A673 (cell line): ENCODE measurements at regions not wholly inside any gene's neighbourhood (a gene's known extent, or its start where the extent isn't known, plus 50 kb on each side); places are given as distances from the start of the nearest gene placed in this dataset.

Source experiments
- BruUV-seq: library from RNA; stranded (reverse); fragments of 400-500 nt; replicated peaks from 2 replicates; lab custom pipeline; 2021; lab: Mats Ljungman, UMichigan
- CTCF ChIA-PET: fragments of 300-600 bp; sonication (Branson Sonifier 250); formaldehyde crosslinking; loops from one replicate; lab custom pipeline; 2022; ENCODE audit warnings: antibody characterized with exemption; lab: Charles Lee
- POLR2A ChIA-PET: fragments of 300-600 bp; sonication (Branson Sonifier 250); formaldehyde crosslinking; loops from one replicate; lab custom pipeline; 2022; ENCODE audit warnings: antibody characterized with exemption; ENCODE audit not compliant: low non-redundant PET; lab: Charles Lee
- DNase-seq: peaks from one replicate; pipeline ENCODE4 v3.0.0-alpha.2; 2015; ENCODE audit warnings: low spot score
- H3K27ac ChIP-seq: fragments of 200-600 bp; sonication (generic); 2 replicates; pipeline ENCODE4 v1.5.1; 2016; ENCODE audit warnings: mixed run types, low read depth, mild to moderate bottlenecking, mixed read lengths, antibody characterized with exemption, low read length; ENCODE audit not compliant: poor library complexity, severe bottlenecking
- H3K27me3 ChIP-seq: fragments of 200-600 bp; sonication (generic); replicated peaks from 2 replicates; pipeline ENCODE4 v1.6.1; 2017; ENCODE audit warnings: mixed run types, low read depth, mild to moderate bottlenecking, mixed read lengths, antibody characterized with exemption, low read length; ENCODE audit not compliant: insufficient read depth, poor library complexity
- H3K36me3 ChIP-seq: fragments of 200-600 bp; sonication (generic); 2 replicates; pipeline ENCODE4 v1.6.1; 2016; ENCODE audit warnings: mixed run types, mild to moderate bottlenecking, mixed read lengths, antibody characterized with exemption, low read length; ENCODE audit not compliant: insufficient read depth, poor library complexity, severe bottlenecking
- H3K4me1 ChIP-seq: fragments of 200-600 bp; sonication (generic); 2 replicates; pipeline ENCODE4 v1.6.1; 2017; ENCODE audit warnings: mixed run types, mild to moderate bottlenecking, mixed read lengths, antibody characterized with exemption, low read length; ENCODE audit not compliant: insufficient read depth, poor library complexity, severe bottlenecking
- H3K4me3 ChIP-seq: fragments of 200-600 bp; sonication (generic); 2 replicates; pipeline ENCODE4 v1.5.1; 2016; ENCODE audit warnings: low read depth, mixed run types, mild to moderate bottlenecking, mixed read lengths, low read length; ENCODE audit not compliant: poor library complexity, severe bottlenecking
- H3K9me3 ChIP-seq: fragments of 200-600 bp; sonication (generic); 2 replicates; pipeline ENCODE4 v1.6.1; 2016; ENCODE audit warnings: mixed run types, low read depth, mild to moderate bottlenecking, mixed read lengths, antibody characterized with exemption, low read length; ENCODE audit not compliant: poor library complexity, severe bottlenecking
- EZH2 ChIP-seq: fragments of 200-600 bp; sonication (generic); IDR thresholded peaks from 2 replicates; pipeline ENCODE4 v1.6.1; 2017; ENCODE audit warnings: borderline replicate concordance, low read depth, mild to moderate bottlenecking, mixed read lengths, antibody characterized with exemption, low read length; ENCODE audit not compliant: poor library complexity, severe bottlenecking
- intact Hi-C: fragments of 100-400 bp; cut with micrococcal nuclease; formaldehyde crosslinking; loops from one replicate; pipeline ENCODE4 v1.10.0; 2022; ENCODE audit not compliant: unreplicated experiment
- TF ChIP-seq, protein P1 (sequence below): fragments of 300-800, 200-600 bp; sonication (generic); conservative IDR thresholded peaks from 2 replicates; pipeline ENCODE4 v1.5.1; 2017; ENCODE audit warnings: low read depth, mild to moderate bottlenecking, antibody characterized with exemption, low read length, moderate library complexity, mixed read lengths

GRCh38 chr4:81526706-81527105 is 55.0 kb upstream of the RASGEF1B start:
- H3K4me3 ChIP-seq, result no peak overlapping the region
- no TSS peak for BruUV-seq
- CTCF ChIA-PET, result no interaction called here

DNA sequence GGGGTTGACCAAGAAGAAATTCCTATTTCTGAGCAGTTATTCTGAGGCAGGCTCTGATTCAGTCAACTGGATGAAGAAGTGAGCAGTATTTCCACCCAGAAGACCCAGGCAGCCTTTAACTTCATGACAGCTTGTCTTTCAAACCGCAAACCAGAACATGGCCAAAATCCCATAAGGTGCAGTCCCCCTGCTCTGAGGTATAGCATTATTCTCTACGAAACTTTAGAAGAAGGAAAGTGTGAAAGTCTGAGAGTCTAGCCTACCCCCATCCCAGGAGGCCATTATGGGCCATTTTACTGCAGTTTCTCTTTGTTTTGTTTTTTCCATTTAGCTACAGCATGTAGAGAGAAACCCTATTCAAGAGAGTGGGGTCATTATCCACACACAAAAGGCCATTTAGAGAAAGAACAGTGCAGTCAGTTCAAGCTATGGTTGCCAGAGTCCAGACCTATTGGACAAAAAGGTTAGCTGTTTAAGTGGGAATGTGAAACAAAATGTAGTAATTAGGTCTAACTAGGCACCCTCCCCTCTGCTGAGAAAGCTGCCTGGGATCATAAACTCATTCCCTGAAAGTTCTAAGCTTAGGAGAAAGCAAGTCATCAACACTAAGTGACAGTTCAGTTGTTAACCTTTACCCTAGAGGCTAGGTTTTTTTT is 52.1 kb upstream of the RASGEF1B start:
- intact Hi-C loops, result no loop called here
- Histone ChIP-seq H3K9me3 (no peaks in the 10 kb centered on the region), H3K4me3 (no peak overlapping the region), H3K27ac (no peak overlapping the region), H3K27me3 (no peaks in the 10 kb centered on the region), H3K36me3 (no peaks in the 10 kb centered on the region), H3K4me1 (no peaks in the 10 kb centered on the region)
- TF ChIP-seq, protein P1, sequence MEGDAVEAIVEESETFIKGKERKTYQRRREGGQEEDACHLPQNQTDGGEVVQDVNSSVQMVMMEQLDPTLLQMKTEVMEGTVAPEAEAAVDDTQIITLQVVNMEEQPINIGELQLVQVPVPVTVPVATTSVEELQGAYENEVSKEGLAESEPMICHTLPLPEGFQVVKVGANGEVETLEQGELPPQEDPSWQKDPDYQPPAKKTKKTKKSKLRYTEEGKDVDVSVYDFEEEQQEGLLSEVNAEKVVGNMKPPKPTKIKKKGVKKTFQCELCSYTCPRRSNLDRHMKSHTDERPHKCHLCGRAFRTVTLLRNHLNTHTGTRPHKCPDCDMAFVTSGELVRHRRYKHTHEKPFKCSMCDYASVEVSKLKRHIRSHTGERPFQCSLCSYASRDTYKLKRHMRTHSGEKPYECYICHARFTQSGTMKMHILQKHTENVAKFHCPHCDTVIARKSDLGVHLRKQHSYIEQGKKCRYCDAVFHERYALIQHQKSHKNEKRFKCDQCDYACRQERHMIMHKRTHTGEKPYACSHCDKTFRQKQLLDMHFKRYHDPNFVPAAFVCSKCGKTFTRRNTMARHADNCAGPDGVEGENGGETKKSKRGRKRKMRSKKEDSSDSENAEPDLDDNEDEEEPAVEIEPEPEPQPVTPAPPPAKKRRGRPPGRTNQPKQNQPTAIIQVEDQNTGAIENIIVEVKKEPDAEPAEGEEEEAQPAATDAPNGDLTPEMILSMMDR, result no peak
- no peak for TF ChIP-seq EZH2
- ChIA-PET CTCF (no interaction called here), POLR2A (interaction anchor here (0.8 kb wide), 1 partner anchor 136 kb away, joined by 3 read pairs; no protein-coding TSS in a partner anchor)
- no TSS peak for BruUV-seq
- DNase-seq, result no peak

More at GRCh38 chr4:81526706-81527105, 55.0 kb upstream of the RASGEF1B start:
- DNase-seq, result no peak
- POLR2A ChIA-PET, result no interaction called here
- no peaks in the 10 kb centered on the region for H3K4me1 ChIP-seq
- intact Hi-C loops, result no loop called here
- no peak overlapping the region for H3K27ac ChIP-seq
- H3K27me3 ChIP-seq, result no peaks in the 10 kb centered on the region
- TF ChIP-seq, protein P1, result no peak
- TF ChIP-seq EZH2, result no peak
- no peaks in the 10 kb centered on the region for H3K36me3 ChIP-seq
- no peaks in the 10 kb centered on the region for H3K9me3 ChIP-seq

- ChIA-PET CTCF (no interaction called here), POLR2A (interaction anchor here (0.8 kb wide), 1 partner anchor 137 kb away, joined by 3 read pairs; no protein-coding TSS in a partner anchor)
- Histone ChIP-seq H3K4me3 (no peak overlapping the region), H3K9me3 (no peaks in the 10 kb centered on the region), H3K27ac (no peak overlapping the region), H3K27me3 (no peaks in the 10 kb centered on the region), H3K4me1 (no peaks in the 10 kb centered on the region), H3K36me3 (no peaks in the 10 kb centered on the region)
- TF ChIP-seq, protein P1, result no peak
- TF ChIP-seq EZH2, result no peak
- intact Hi-C loops, result no loop called here
- DNase-seq, result no peak
- BruUV-seq, result no TSS peak
Observed at GRCh38 chr4:81522711-81523110, 51.0 kb upstream of the RASGEF1B start.
